Endometrium (tissue), 2 donors: ENCODE measurements at regions not wholly inside any gene's neighbourhood (a gene's known extent, or its start where the extent isn't known, plus 50 kb on each side); places are given as distances from the start of the nearest gene placed in this dataset.

Experiments
- FAIRE-seq: peaks from 2 replicates; lab custom pipeline; 2012; peaks lifted over from hg19 to GRCh38; lab: Jason Lieb, UNC
- donor health status: control.
- donor health status: control.

- no peak for FAIRE-seq
These were observed 375.1 kb upstream of the RBMS3 start for GRCh38 chr3:28905798-28906197.

GRCh38 chr3:28906561-28907310 lies 374.1 kb upstream of the RBMS3 start:
- no peak for FAIRE-seq

GRCh38 chr3:28907616-28908015 lies 373.3 kb upstream of the RBMS3 start:
- FAIRE-seq: no peak

- no peak for FAIRE-seq
These were observed 368.6 kb upstream of the RBMS3 start for GRCh38 chr3:28912120-28912885.

- FAIRE-seq: no peak
These were observed 364.9 kb upstream of the RBMS3 start for GRCh38 chr3:28915741-28916500.

- no peak for FAIRE-seq
These were observed 364.0 kb upstream of the RBMS3 start for GRCh38 chr3:28916713-28917499.

- FAIRE-seq: no peak
These were observed 362.9 kb upstream of the RBMS3 start for GRCh38 chr3:28917895-28918475.

GRCh38 chr3:28922376-28922775 lies 358.5 kb upstream of the RBMS3 start:
- peak; percentile 77 for FAIRE-seq

GRCh38 chr3:28923994-28924393 lies 356.9 kb upstream of the RBMS3 start:
- FAIRE-seq: no peak

GRCh38 chr3:28924744-28925360 lies 356.0 kb upstream of the RBMS3 start:
- FAIRE-seq: no peak

- no peak for FAIRE-seq
These were observed 347.5 kb upstream of the RBMS3 start for GRCh38 chr3:28933337-28933736.

- no peak for FAIRE-seq
These were observed 346.6 kb upstream of the RBMS3 start for GRCh38 chr3:28934126-28934813.

- no peak for FAIRE-seq
These were observed 345.7 kb upstream of the RBMS3 start for GRCh38 chr3:28935146-28935545.

- no peak for FAIRE-seq
These were observed 344.7 kb upstream of the RBMS3 start for GRCh38 chr3:28936154-28936553.

GRCh38 chr3:28940530-28940929 lies 340.3 kb upstream of the RBMS3 start:
- FAIRE-seq: no peak

GRCh38 chr3:28940994-28941393 lies 339.9 kb upstream of the RBMS3 start:
- FAIRE-seq: no peak

GRCh38 chr3:28947061-28947460 lies 333.8 kb upstream of the RBMS3 start:
- FAIRE-seq: no peak

- FAIRE-seq: no peak
These were observed 333.1 kb upstream of the RBMS3 start for GRCh38 chr3:28947751-28948150.

- FAIRE-seq: no peak
These were observed 332.2 kb upstream of the RBMS3 start for GRCh38 chr3:28948685-28949084.

GRCh38 chr3:28949580-28949979 lies 331.3 kb upstream of the RBMS3 start:
- FAIRE-seq: no peak

GRCh38 chr3:28950614-28951013 lies 330.3 kb upstream of the RBMS3 start:
- FAIRE-seq: no peak
